ENCODE measurements at regions not wholly inside any gene's neighbourhood (a gene's known extent, or its start where the extent isn't known, plus 50 kb on each side); places are given as distances from the start of the nearest gene placed in this dataset.

DNA sequence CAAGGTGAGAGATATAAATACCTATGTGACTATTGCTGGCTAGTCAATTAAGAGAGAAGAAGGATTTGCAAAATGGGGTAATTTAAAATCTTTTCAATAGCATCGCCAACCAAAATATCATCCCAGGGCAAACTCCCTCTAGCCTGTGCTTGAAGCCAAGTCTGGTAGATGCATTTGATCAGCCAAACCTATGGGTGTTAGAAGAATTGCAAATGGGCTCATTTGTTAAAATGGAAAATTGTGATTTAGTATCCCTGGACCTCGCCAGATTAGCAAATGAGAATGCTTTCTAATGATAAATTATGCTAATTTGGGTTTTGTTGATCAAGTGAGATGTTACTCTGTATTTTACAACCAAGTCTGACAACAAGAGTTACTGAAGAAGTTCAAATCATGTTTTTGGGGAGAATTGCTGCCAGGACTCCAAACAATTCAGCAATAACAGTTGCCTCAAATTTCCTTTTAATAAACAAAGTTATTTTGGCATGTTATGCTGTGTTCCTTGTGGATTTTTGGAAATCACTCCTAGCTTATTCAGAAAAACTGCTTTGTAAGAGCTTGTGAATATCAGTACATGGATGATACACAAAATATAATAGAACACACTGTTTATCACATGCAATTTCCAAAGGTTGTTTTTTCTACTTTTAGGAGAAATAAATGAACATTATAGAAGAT, 272.5 kb upstream of the PARD3B start:
- Histone ChIP-seq H4K20me1 (replicated peaks; ENCODE audit: insufficient read depth) (no peaks in the 10 kb centered on the region), H3K27me3 (ENCODE audit: insufficient read depth) (no peaks in the 10 kb centered on the region), H2AFZ (no peak overlapping the region), H3K9me2 (ENCODE audit: insufficient read depth) (peaks cover 15% of the 10 kb centered on the region; the same call in 1 of the 2 replicates), H3K4me1 (ENCODE audit: insufficient read depth) (peaks cover 42% of the 10 kb centered on the region), H3F3A (replicated peaks; ENCODE audit: low read depth) (no peaks in the 10 kb centered on the region), H3K4me2 (peak overlapping the region; percentile 28), H3K79me2 (replicated peaks; ENCODE audit: insufficient read depth) (no peaks in the 10 kb centered on the region), H3K36me3 (ENCODE audit: insufficient read depth) (no peaks in the 10 kb centered on the region), H3K27ac (ENCODE audit: low read depth) (peak overlapping the region; percentile 75; the same call in 1 of the 2 replicates), H3K4me3 (peak overlapping the region; percentile 24)
- DNase-seq (ENCODE audit: low spot score): peak; percentile 26
- no peaks in the 10 kb centered on the region for H3K9me3 Mint-ChIP-seq
- peak overlapping the region; percentile 66 for H3K27ac Mint-ChIP-seq
- H3K4me1 Mint-ChIP-seq: peaks cover 56% of the 10 kb centered on the region
- TF ChIP-seq ZNF462 (CRISPR knock-in tag; IDR thresholded peaks at IDR 0.05): peak; percentile 60; the same call in 1 of the 2 replicates
- TF ChIP-seq, protein P1, sequence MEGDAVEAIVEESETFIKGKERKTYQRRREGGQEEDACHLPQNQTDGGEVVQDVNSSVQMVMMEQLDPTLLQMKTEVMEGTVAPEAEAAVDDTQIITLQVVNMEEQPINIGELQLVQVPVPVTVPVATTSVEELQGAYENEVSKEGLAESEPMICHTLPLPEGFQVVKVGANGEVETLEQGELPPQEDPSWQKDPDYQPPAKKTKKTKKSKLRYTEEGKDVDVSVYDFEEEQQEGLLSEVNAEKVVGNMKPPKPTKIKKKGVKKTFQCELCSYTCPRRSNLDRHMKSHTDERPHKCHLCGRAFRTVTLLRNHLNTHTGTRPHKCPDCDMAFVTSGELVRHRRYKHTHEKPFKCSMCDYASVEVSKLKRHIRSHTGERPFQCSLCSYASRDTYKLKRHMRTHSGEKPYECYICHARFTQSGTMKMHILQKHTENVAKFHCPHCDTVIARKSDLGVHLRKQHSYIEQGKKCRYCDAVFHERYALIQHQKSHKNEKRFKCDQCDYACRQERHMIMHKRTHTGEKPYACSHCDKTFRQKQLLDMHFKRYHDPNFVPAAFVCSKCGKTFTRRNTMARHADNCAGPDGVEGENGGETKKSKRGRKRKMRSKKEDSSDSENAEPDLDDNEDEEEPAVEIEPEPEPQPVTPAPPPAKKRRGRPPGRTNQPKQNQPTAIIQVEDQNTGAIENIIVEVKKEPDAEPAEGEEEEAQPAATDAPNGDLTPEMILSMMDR (conservative IDR thresholded peaks at IDR 0.05; ENCODE audit: low read depth in 2 of 2): no peak
- peaks cover 9% of the 10 kb centered on the region for H3K27me3 Mint-ChIP-seq (ENCODE audit: insufficient read depth, low read depth, poor library complexity)
- H3K36me3 Mint-ChIP-seq (ENCODE audit: low read depth): no peaks in the 10 kb centered on the region
- H3K4me3 Mint-ChIP-seq: peak overlapping the region; percentile 30; the same call in 1 of the 3 replicates
- peak; percentile 47 for ATAC-seq

GRCh38 chr2:204274429-204274828, 270.8 kb upstream of the PARD3B start:
- H3K4me3 Mint-ChIP-seq: no peak overlapping the region
- Histone ChIP-seq H3K9me2 (ENCODE audit: insufficient read depth) (peaks cover 20% of the 10 kb centered on the region; the same call in 1 of the 2 replicates), H3K27me3 (ENCODE audit: insufficient read depth) (no peaks in the 10 kb centered on the region), H3K36me3 (ENCODE audit: insufficient read depth) (no peaks in the 10 kb centered on the region), H4K20me1 (replicated peaks; ENCODE audit: insufficient read depth) (no peaks in the 10 kb centered on the region), H3F3A (replicated peaks; ENCODE audit: low read depth) (no peaks in the 10 kb centered on the region), H3K4me2 (peak overlapping the region; percentile 28; the same call in 1 of the 2 replicates), H3K79me2 (replicated peaks; ENCODE audit: insufficient read depth) (no peaks in the 10 kb centered on the region), H3K4me3 (no peak overlapping the region), H2AFZ (no peak overlapping the region), H3K4me1 (ENCODE audit: insufficient read depth) (peaks cover 42% of the 10 kb centered on the region), H3K27ac (ENCODE audit: low read depth) (no peak overlapping the region)
- no peak overlapping the region for H3K27ac Mint-ChIP-seq
- ATAC-seq (no peak), DNase-seq (ENCODE audit: low spot score) (no peak)
- no peaks in the 10 kb centered on the region for H3K9me3 Mint-ChIP-seq
- H3K27me3 Mint-ChIP-seq (ENCODE audit: insufficient read depth, low read depth, poor library complexity): peaks cover 7% of the 10 kb centered on the region
- peaks cover 56% of the 10 kb centered on the region for H3K4me1 Mint-ChIP-seq
- no peaks in the 10 kb centered on the region for H3K36me3 Mint-ChIP-seq (ENCODE audit: low read depth)
- no peak for TF ChIP-seq EZH2 (IDR thresholded peaks at IDR 0.05; ENCODE audit: low read depth, unreplicated experiment)
- TF ChIP-seq, protein P2, sequence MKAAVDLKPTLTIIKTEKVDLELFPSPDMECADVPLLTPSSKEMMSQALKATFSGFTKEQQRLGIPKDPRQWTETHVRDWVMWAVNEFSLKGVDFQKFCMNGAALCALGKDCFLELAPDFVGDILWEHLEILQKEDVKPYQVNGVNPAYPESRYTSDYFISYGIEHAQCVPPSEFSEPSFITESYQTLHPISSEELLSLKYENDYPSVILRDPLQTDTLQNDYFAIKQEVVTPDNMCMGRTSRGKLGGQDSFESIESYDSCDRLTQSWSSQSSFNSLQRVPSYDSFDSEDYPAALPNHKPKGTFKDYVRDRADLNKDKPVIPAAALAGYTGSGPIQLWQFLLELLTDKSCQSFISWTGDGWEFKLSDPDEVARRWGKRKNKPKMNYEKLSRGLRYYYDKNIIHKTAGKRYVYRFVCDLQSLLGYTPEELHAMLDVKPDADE (IDR thresholded peaks at IDR 0.05): no peak

Data from GM23338 (cell line).